Endothelial cell of umbilical vein (primary cell): ENCODE measurements at regions not wholly inside any gene's neighbourhood (a gene's known extent, or its start where the extent isn't known, plus 50 kb on each side); places are given as distances from the start of the nearest gene placed in this dataset.
"Not testable (repeated sequence)": the region's sequence is repeated elsewhere in the genome, so short reads cannot be mapped to it uniquely, and the experiment has no call there.

Experiments used
- EZH2 ChIP-seq: IDR thresholded peaks from 2 replicates; pipeline ENCODE4 v1.6.1; 2012; ENCODE audit warnings: borderline replicate concordance, low read depth, mild to moderate bottlenecking, moderate library complexity, low read length, inconsistent platforms; ENCODE audit not compliant: severe bottlenecking
- GATA2 ChIP-seq: IDR thresholded peaks from 2 replicates; pipeline ENCODE4 v1.7.0; 2011; ENCODE audit warnings: low read depth, mild to moderate bottlenecking, moderate library complexity, mixed read lengths, low read length; ENCODE audit not compliant: insufficient read length, insufficient read depth
- JUN ChIP-seq: IDR thresholded peaks from 2 replicates; pipeline ENCODE4 v1.6.1; 2011; ENCODE audit warnings: borderline replicate concordance, low read depth; ENCODE audit not compliant: insufficient read length, insufficient read depth

- not testable (repeated sequence) for TF ChIP-seq JUN, EZH2, GATA2
Measured at GRCh38 chr16:29132869-29133268, 148.0 kb downstream of the LAT start.
